Neural cell (in vitro differentiated cells): ENCODE measurements at regions not wholly inside any gene's neighbourhood (a gene's known extent, or its start where the extent isn't known, plus 50 kb on each side); places are given as distances from the start of the nearest gene placed in this dataset.

Experiments used
- CTCF ChIP-seq: fragments of 450-650 bp; IDR thresholded peaks from 2 replicates; pipeline ENCODE4 v1.5.1; 2014; ENCODE audit warnings: antibody characterized with exemption, mild to moderate bottlenecking, moderate library complexity; ENCODE audit not compliant: poor library complexity, severe bottlenecking
- EP300 ChIP-seq: fragments of 450-650 bp; conservative IDR thresholded peaks from 2 replicates; pipeline ENCODE4 v1.6.1; 2014; ENCODE audit warnings: antibody characterized with exemption, mild to moderate bottlenecking, moderate library complexity; ENCODE audit not compliant: poor library complexity, severe bottlenecking
- EZH2 ChIP-seq: fragments of 200-600, 300-800 bp; shearing (Covaris generic), sonication (generic); IDR thresholded peaks from 2 replicates; pipeline ENCODE4 v1.6.1; 2014; ENCODE audit warnings: antibody characterized with exemption, low read length, borderline replicate concordance, mild to moderate bottlenecking; ENCODE audit not compliant: insufficient read depth, poor library complexity, severe bottlenecking
- MXI1 ChIP-seq: fragments of 450-650 bp; conservative IDR thresholded peaks from 2 replicates; pipeline ENCODE4 v1.6.1; 2014; ENCODE audit warnings: antibody characterized with exemption, mild to moderate bottlenecking; ENCODE audit not compliant: poor library complexity, severe bottlenecking
- POLR2AphosphoS5 ChIP-seq: IDR thresholded peaks from 2 replicates; pipeline ENCODE4 v1.6.1; 2012
- SMC3 ChIP-seq: fragments of 450-650 bp; conservative IDR thresholded peaks from 2 replicates; pipeline ENCODE4 v1.6.1; 2014; ENCODE audit warnings: antibody characterized with exemption, mild to moderate bottlenecking, moderate library complexity; ENCODE audit not compliant: poor library complexity
- TAF1 ChIP-seq: IDR thresholded peaks from 2 replicates; pipeline ENCODE4 v1.6.1; 2012; ENCODE audit warnings: low read depth

DNA sequence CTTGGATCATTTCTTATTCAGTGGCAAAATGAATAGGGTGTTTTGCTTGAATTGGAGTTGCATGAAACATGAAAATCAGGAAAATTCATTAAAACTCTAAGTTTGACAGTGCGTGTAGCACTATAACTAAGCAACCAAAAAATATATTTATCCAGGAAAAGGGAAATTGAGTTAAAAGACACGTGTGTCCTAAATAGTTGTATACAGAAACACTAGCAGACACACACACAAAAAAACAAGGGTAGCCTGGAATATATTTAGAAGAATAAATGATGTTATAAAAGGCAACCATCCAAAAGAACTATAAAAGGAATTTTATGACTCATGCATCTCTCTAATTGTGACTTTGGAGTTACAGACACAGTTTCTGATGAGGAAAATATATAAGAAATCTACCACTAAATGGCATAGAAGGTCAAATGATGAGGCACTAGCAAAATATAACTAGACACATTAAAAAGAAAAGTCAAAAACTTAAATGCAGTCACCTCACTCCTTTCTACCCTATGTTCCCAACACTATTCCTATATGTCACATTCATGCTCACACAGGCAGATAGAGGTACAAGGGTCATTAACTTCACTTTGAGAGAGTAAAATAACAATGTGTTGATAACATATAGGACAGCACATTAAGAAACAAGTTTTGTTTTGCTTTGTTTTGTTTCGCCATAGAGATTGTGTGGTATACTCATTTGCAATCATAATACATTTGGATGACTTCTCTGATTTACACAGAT, 793.6 kb upstream of the INTU start:
- TF ChIP-seq TAF1 (no peak), CTCF (no peak), POLR2AphosphoS5 (no peak), EZH2 (no peak), MXI1 (no peak), EP300 (no peak), SMC3 (no peak)
